ENCODE measurements at regions not wholly inside any gene's neighbourhood (a gene's known extent, or its start where the extent isn't known, plus 50 kb on each side); places are given as distances from the start of the nearest gene placed in this dataset.

- TF ChIP-seq CTCF (IDR thresholded peaks at IDR 0.05) (no peak), POLR2A (IDR thresholded peaks at IDR 0.05) (no peak)
These were observed 57.4 kb upstream of the FOXN3 start for GRCh38 chr14:89474464-89474863.

All from body of pancreas (tissue), 4 donors.